GM21447 (cell line): ENCODE measurements at regions not wholly inside any gene's neighbourhood (a gene's known extent, or its start where the extent isn't known, plus 50 kb on each side); places are given as distances from the start of the nearest gene placed in this dataset.
A peak's percentile ranks its signal among the peaks of the same experiment; 100 is the strongest.

Experiments used
- ATAC-seq: cut with Tn5 transposase; IDR thresholded peaks from one replicate; pipeline ENCODE4 v1.9.1; 2021; ENCODE audit not compliant: unreplicated experiment

GRCh38 chr3:107907996-107908395, 182.8 kb downstream of the CD47 start:
- ATAC-seq = no peak

- no peak for ATAC-seq
Observed at GRCh38 chr3:107904536-107905066, 186.2 kb downstream of the CD47 start.

GRCh38 chr3:107899990-107900651, 190.7 kb downstream of the CD47 start:
- no peak for ATAC-seq

- no peak for ATAC-seq
Observed at GRCh38 chr3:107897471-107898061, 193.3 kb downstream of the CD47 start.

GRCh38 chr3:107894998-107895397, 195.8 kb downstream of the CD47 start:
- ATAC-seq = no peak

GRCh38 chr3:107892955-107893624, 197.7 kb downstream of the CD47 start:
- no peak for ATAC-seq

GRCh38 chr3:107884719-107885460, 205.9 kb downstream of the CD47 start:
- no peak for ATAC-seq

- no peak for ATAC-seq
Observed at GRCh38 chr3:107884028-107884427, 206.8 kb downstream of the CD47 start.

GRCh38 chr3:107882881-107883280, 207.9 kb downstream of the CD47 start:
- no peak for ATAC-seq

GRCh38 chr3:107882261-107882660, 208.6 kb downstream of the CD47 start:
- ATAC-seq = no peak

- ATAC-seq = no peak
Observed at GRCh38 chr3:107881509-107881908, 209.3 kb downstream of the CD47 start.

GRCh38 chr3:107880702-107881101, 210.1 kb downstream of the CD47 start:
- no peak for ATAC-seq

- no peak for ATAC-seq
Observed at GRCh38 chr3:107877936-107878335, 212.9 kb downstream of the CD47 start.

- peak; percentile 56 for ATAC-seq
Observed at GRCh38 chr3:107870943-107871638, 219.7 kb downstream of the CD47 start.

- ATAC-seq = no peak
Observed at GRCh38 chr3:107870096-107870495, 220.7 kb downstream of the CD47 start.

- ATAC-seq = no peak
Observed at GRCh38 chr3:107868449-107868848, 222.4 kb downstream of the CD47 start.

- ATAC-seq = peak; percentile 91
Observed at GRCh38 chr3:107861904-107862303, 228.9 kb downstream of the CD47 start.

GRCh38 chr3:107861422-107861821, 229.4 kb downstream of the CD47 start:
- no peak for ATAC-seq
